HepG2 (cell line): ENCODE measurements at regions not wholly inside any gene's neighbourhood (a gene's known extent, or its start where the extent isn't known, plus 50 kb on each side); places are given as distances from the start of the nearest gene placed in this dataset.

Source experiments
- ATAC-seq: fragments of 200-7000 bp; cut with Tn5 transposase; 3 replicates; pipeline ENCODE4 v1.9.1; 2020; ENCODE audit warnings: mild to moderate bottlenecking, moderate library complexity
- BruUV-seq: library from RNA; stranded (reverse); fragments of 400-500 nt; replicated peaks from 2 replicates; lab custom pipeline; 2021; lab: Mats Ljungman, UMichigan
- CTCF ChIA-PET: fragments of 300-600 bp; formaldehyde crosslinking; extraction: SDS; loops from one replicate; lab custom pipeline; 2021; ENCODE audit warnings: low total read pairs, inconsistent platforms, low intra/inter-chr PET ratio; lab: Yijun Ruan, JAX
- POLR2A ChIA-PET: fragments of 350-600 bp; sonication (Branson Sonifier 250); formaldehyde crosslinking; loops from one replicate; lab custom pipeline; 2020; ENCODE audit warnings: antibody characterized with exemption, inconsistent platforms; lab: Yijun Ruan, JAX
- DNase-seq: peaks from one replicate; pipeline ENCODE4 v3.0.0-alpha.2; 2015; ENCODE audit warnings: low spot score
- FAIRE-seq: peaks from 3 replicates; lab custom pipeline; 2011; peaks lifted over from hg19 to GRCh38; lab: Jason Lieb, UNC
- H2AFZ ChIP-seq: one replicate; pipeline ENCODE4 v1.6.1; 2011; ENCODE audit warnings: low read length, inconsistent platforms
- H3K27ac ChIP-seq: fragments of 300-600 bp; 3 replicates; pipeline ENCODE4 v1.8.0; 2011; ENCODE audit warnings: mixed run types, mild to moderate bottlenecking, mixed read lengths, low read length, inconsistent platforms; ENCODE audit not compliant: insufficient read depth; ENCODE audit errors: extremely low read length
- H3K27me3 ChIP-seq, 2 experiments: fragments of 200-600 bp in 1 of 2; 2 replicates in 1 of 2; 3 replicates in 1 of 2; pipeline versions ENCODE4 v1.6.0 to v1.8.0; 2011; ENCODE audit warnings: low read length in 2 of 2, mild to moderate bottlenecking in 2 of 2, moderate library complexity in 2 of 2, inconsistent platforms in 1 of 2; ENCODE audit not compliant: insufficient read depth in 2 of 2, control insufficient read depth in 1 of 2
- H3K36me3 ChIP-seq, 2 experiments: fragments of 200-600 bp in 1 of 2; replicated peaks in 1 of 2; 2 replicates in 1 of 2; 3 replicates in 1 of 2; pipeline versions ENCODE4 v1.5.1 to v1.8.0; 2011; ENCODE audit warnings: low read length in 2 of 2, inconsistent platforms in 1 of 2; ENCODE audit not compliant: insufficient read depth in 2 of 2, control insufficient read depth in 1 of 2
- H3K4me1 ChIP-seq: 2 replicates; pipeline ENCODE4 v1.5.1; 2012; ENCODE audit warnings: low read length, inconsistent platforms; ENCODE audit not compliant: insufficient read depth
- H3K4me2 ChIP-seq: 2 replicates; pipeline ENCODE4 v1.6.0; 2011; ENCODE audit warnings: low read depth, low read length, inconsistent platforms
- H3K4me3 ChIP-seq, 3 experiments: fragments of 200-600 bp in 1 of 3; sonication (generic), shearing (Covaris generic) in 1 of 3; replicated peaks in 1 of 3; 2 replicates each; pipeline ENCODE4 v1.5.1; 2011 to 2016; ENCODE audit warnings: low read length in 3 of 3, inconsistent platforms in 2 of 3, low read depth in 2 of 3, mild to moderate bottlenecking in 2 of 3, control low read depth in 1 of 3, mixed read lengths in 1 of 3; ENCODE audit not compliant: insufficient read depth in 1 of 3
- H3K79me2 ChIP-seq: one replicate; pipeline ENCODE4 v1.6.1; 2011; ENCODE audit warnings: low read length, inconsistent platforms; ENCODE audit not compliant: insufficient read depth
- H3K9ac ChIP-seq: 2 replicates; pipeline ENCODE4 v1.6.0; 2011; ENCODE audit warnings: mild to moderate bottlenecking, low read depth, low read length, inconsistent platforms; ENCODE audit not compliant: insufficient read depth
- H3K9me3 ChIP-seq: 2 replicates; pipeline ENCODE4 v1.5.1; 2012; ENCODE audit warnings: mild to moderate bottlenecking, low read length
- H4K20me1 ChIP-seq: 2 replicates; pipeline ENCODE4 v1.6.0; 2011; ENCODE audit warnings: inconsistent platforms, mild to moderate bottlenecking, low read length, moderate library complexity; ENCODE audit not compliant: insufficient read depth
- ATF7 ChIP-seq, 2 experiments: fragments of 450-650 bp in 1 of 2; sonication (generic) in 1 of 2; formaldehyde crosslinking in 1 of 2; IDR thresholded peaks; 2 replicates each; pipeline versions ENCODE4 v1.4.0 to v1.6.1; 2016 to 2020; ENCODE audit warnings: antibody characterized with exemption in 1 of 2, mild to moderate bottlenecking in 1 of 2, missing genetic modification reagents in 1 of 2
- HOXA7 ChIP-seq: sonication (generic); formaldehyde crosslinking; IDR thresholded peaks from 2 replicates; pipeline ENCODE4 v1.8.1; 2022; ENCODE audit warnings: mild to moderate bottlenecking, missing genetic modification reagents, moderate library complexity
- TOE1 ChIP-seq: sonication (generic); formaldehyde crosslinking; IDR thresholded peaks from 2 replicates; pipeline ENCODE4 v1.4.0; 2020; ENCODE audit warnings: mild to moderate bottlenecking, missing genetic modification reagents
- ZNF263 ChIP-seq: sonication (generic); formaldehyde crosslinking; IDR thresholded peaks from 2 replicates; pipeline ENCODE4 v1.4.0; 2020; ENCODE audit warnings: missing genetic modification reagents
- ZNF775 ChIP-seq: sonication (generic); formaldehyde crosslinking; IDR thresholded peaks from 2 replicates; pipeline ENCODE4 v1.4.0; 2020; ENCODE audit warnings: missing genetic modification reagents, mild to moderate bottlenecking, moderate library complexity, borderline replicate concordance
- WGBS: methylation state at CpG from one replicate; pipeline ENCODE4 v1.1.6; 2017; ENCODE audit warnings: low lambda C conversion rate; 5-methylcytosine and 5-hydroxymethylcytosine counted together
- in situ Hi-C: cut with HindIII; loops from 2 replicates; pipeline ENCODE4 v1.10.0; 2017; ENCODE audit warnings: low pct_unique_long_range_greater_than_20kb; ENCODE audit not compliant: extremely low pct_ligation_motif_present
- intact Hi-C: fragments of 100-400 bp; cut with micrococcal nuclease; formaldehyde crosslinking; loops from one replicate; pipeline ENCODE4 v1.10.0; 2022; ENCODE audit not compliant: unreplicated experiment

DNA sequence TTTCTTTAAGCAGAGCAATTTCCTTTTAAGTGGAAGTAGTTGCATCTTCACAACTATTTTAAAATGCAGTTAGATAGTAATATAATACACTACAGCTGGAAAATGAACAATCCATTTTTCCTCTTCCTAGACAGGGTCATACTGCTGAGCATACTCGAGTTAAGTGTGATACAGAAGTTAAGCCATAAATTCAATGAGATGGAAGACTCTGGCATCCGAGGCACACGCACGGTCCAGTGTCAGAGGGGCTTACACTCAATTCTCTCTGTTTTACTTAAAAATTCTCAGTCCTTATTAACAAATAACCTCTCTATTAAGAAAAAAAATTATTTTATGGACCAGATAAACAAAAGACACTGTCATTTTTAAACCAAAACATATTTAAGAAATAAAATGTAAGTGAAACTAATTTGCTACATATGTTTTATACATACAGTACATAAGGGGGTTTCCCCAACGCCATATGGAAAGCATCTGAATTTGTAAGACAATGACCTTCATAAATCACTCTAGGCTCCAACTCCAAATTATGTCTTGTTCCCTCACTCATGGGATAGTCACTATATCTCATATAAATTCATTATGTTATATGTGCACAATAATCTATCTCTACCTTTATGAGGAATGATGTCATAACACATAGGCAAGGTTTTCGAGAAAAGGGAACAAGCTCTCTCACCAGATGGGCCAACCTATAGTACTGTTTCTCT is 315.3 kb downstream of the PAPSS1 start:
- POLR2A ChIA-PET, result no interaction called here
- no TSS peak for BruUV-seq
- no peak for ATAC-seq

DNA sequence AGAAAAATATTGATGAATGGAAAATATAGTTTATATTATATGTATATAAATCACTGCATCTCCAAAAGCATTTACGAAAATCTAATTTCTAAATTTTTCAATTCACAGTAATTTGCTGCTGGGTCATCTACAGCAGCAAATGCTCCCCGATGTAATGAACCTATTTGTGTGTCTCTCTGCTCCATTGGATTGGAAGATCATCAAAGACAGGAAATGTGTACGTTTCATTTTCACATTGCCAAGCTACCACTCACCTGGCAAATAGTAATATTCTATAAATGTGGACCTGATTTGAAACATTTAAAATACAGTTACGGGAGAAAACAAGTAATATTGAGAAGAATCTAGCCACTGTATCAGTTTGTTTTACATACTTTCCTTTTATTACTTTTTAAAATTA is 317.7 kb downstream of the PAPSS1 start:
- no TSS peak for BruUV-seq
- H3K4me3 ChIP-seq, result no peak overlapping the region
- ChIA-PET CTCF (no interaction called here), POLR2A (no interaction called here)
- no peak for ATAC-seq
- in situ Hi-C loops (no loop called here), intact Hi-C loops (no loop called here)
- FAIRE-seq, result no peak
- WGBS, result 0% methylated on average over 4 of the region's 4 CpGs
- H3K27me3 ChIP-seq, result no peaks in the 10 kb centered on the region
- no peaks in the 10 kb centered on the region for H3K79me2 ChIP-seq
- no peak overlapping the region for H3K4me2 ChIP-seq
- no peaks in the 10 kb centered on the region for H3K4me1 ChIP-seq
- H3K9ac ChIP-seq, result no peak overlapping the region
- no peak overlapping the region for H2AFZ ChIP-seq
- no peaks in the 10 kb centered on the region for H3K9me3 ChIP-seq
- no peaks in the 10 kb centered on the region for H3K36me3 ChIP-seq
- H4K20me1 ChIP-seq, result no peaks in the 10 kb centered on the region
- no peak for DNase-seq
- no peak overlapping the region for H3K27ac ChIP-seq
- TF ChIP-seq TOE1 (no peak), ZNF263 (CRISPR knock-in tag) (no peak), ZNF775 (CRISPR knock-in tag) (no peak)

More for the DNA sequence above, 315.3 kb downstream of the PAPSS1 start:
- Histone ChIP-seq H3K9me3 (no peaks in the 10 kb centered on the region), H3K27me3 (no peaks in the 10 kb centered on the region), H3K4me2 (no peak overlapping the region), H3K36me3 (no peaks in the 10 kb centered on the region), H3K27ac (no peak overlapping the region), H3K4me1 (no peaks in the 10 kb centered on the region), H2AFZ (no peak overlapping the region), H3K79me2 (no peaks in the 10 kb centered on the region), H3K9ac (no peak overlapping the region), H3K4me3 (no peak overlapping the region), H4K20me1 (no peaks in the 10 kb centered on the region)
- in situ Hi-C loops (no loop called here), intact Hi-C loops (no loop called here)
- TF ChIP-seq ATF7 (IDR thresholded peaks at IDR 0.05), result peak; percentile 39; the same call in 1 of the 2 replicates
- no peak for TF ChIP-seq ATF7 (CRISPR knock-in tag; IDR thresholded peaks at IDR 0.05)
- TF ChIP-seq HOXA7 (CRISPR knock-in tag), result no peak
- no peak for FAIRE-seq
- CTCF ChIA-PET, result no interaction called here
- no peak for DNase-seq
- WGBS, result 13% methylated on average over 6 of the region's 6 CpGs
